ENCODE measurements at regions not wholly inside any gene's neighbourhood (a gene's known extent, or its start where the extent isn't known, plus 50 kb on each side); places are given as distances from the start of the nearest gene placed in this dataset.

DNA sequence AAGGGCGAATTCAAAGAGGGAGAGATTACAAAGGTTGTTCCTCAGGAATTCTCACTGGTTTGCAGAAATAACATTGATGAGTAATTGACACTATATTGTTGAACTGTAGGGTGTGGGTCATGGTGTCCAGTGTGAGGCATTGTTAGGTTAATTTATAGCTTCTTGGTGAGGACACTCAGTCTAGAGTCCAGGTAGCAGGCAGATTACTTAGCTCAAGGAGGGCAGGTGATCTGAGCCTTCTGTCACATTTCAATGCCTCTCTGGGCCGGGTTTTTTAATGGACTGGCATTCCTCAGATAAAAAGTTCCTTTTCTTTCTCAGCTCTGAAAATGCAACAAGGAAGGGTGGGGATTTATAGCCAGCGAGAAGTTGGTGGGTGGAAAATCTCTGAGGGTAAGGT lies 194.2 kb upstream of the PROK2 start:
- DNase-seq, result no peak
- ATAC-seq, result no peak
- intact Hi-C loops (cut with DNase I), result no loop called here

DNA sequence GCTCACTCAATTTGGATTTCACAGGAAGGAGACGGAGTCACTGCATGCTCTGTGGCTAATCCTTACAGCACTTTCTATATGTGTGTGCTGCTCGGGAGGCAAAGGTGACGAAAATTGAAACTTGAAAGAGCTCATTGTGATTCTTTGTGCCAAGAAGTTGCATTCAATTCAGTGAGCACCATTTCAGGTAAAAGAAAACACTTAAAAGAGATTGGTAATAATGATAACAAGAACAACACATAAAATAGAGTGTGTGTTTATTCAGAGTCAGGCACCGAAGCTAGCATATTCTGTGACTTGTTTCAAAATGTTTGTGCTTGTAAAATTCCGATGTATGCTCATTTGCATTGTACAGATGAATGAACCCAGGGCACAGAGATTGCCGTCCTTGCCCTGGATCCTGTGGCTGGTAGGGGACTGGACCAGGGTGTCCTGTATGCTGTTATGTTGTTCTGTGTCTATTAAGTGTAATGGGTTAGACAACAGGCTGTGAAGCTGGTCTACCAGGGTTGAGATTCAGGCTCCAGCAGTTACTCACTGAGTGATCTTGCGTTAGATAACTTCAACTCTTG lies 193.3 kb upstream of the PROK2 start:
- ATAC-seq, result no peak
- intact Hi-C loops (cut with DNase I), result no loop called here
- DNase-seq, result no peak

DNA sequence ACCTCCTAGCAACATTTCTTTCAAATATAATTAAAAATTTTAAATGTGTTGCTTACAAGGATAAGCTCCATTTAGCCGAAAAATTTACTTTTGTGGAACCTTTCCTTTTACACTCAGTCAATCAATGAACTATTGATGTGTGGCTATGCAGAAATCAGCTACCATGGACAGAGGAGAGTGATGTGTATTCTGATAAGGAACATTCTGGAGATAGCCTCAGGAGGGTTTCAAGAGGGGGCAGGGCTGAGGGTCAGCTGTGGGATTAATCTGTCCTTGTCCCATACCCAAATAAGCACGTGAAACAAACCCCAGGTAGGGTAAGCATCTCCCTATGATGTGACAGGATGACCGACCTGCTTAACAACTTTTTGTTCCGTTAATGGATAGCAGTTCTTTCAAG lies 192.6 kb upstream of the PROK2 start:
- DNase-seq (no peak), ATAC-seq (no peak)
- intact Hi-C loops (cut with DNase I), result no loop called here

DNA sequence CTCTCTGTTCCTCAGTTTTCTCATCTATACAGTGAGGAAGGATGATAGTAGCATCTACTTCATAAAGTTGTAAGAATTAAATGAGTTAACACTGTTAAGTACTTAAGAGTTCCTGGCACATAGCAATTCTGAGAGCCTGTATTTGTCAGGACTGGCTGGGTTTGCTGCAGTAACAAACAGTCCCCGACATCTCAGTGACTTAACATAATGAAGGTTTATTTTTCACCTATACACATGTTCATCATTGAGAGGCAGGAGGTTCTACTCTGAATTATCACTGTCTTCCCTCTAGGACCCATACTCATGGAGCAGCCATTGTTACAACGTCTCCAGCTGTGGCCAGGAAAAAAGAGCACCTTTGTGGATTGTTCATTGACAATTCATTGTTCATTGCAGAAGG lies 190.6 kb upstream of the PROK2 start:
- DNase-seq (no peak), ATAC-seq (no peak)
- intact Hi-C loops (cut with DNase I), result no loop called here

DNA sequence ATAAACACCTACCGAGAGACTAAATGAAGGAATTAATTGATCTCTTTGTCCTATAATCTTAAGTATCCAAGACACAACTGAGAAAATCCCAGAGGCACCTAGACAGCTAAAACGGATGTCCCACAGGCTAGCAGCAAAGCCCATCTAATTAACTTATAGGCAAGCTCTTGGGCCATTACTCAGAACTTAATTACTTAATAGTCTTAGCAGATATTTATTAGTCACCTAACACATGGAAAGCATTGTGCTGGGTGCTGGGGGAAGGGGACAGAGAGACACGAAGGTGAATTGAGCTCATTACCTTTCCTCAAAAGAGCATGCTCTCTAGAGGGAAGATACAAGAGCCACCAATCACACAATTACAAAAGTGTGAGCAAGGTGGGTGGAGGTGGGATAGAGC lies 189.8 kb upstream of the PROK2 start:
- ATAC-seq (no peak), DNase-seq (no peak)
- intact Hi-C loops (cut with DNase I), result no loop called here

DNA sequence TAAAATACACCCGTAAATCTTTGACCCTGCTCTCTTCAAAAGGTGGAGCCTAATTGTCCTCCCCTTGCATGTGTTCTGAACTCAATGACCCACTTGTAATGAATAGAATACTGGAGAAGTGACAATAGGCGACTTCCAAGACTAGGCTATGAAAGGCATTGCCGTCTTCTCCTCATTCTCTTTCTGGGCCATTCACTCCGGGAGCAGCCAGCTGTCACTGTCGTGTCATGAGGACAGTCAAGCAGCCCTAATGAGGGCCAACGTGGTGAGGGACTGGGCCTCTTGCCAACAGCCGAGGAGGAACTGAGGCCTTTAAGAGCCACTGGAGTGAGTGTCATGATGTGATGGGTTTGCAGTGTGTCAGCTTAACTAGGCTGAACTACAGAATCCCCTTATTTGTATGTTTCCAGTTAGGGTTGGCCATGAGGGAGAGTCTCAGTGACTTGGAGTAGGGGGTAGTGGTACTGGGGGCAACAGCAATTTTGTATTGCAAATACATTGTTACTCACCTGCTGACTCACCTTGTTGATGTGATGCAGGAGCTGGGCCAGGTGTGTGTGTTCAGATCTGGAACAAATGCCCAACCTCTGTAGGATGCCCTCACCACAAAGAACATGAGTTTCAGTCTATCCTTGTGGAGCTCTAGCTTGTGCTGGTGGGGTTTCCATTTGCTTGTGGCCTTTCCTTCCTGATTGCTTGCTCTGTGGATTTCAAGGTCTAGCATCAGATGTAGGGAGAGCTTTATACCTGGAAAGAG lies 188.5 kb upstream of the PROK2 start:
- ATAC-seq (peak; percentile 19 to 86), DNase-seq (peak; percentile 64)
- intact Hi-C loops (cut with DNase I), result no loop called here

DNA sequence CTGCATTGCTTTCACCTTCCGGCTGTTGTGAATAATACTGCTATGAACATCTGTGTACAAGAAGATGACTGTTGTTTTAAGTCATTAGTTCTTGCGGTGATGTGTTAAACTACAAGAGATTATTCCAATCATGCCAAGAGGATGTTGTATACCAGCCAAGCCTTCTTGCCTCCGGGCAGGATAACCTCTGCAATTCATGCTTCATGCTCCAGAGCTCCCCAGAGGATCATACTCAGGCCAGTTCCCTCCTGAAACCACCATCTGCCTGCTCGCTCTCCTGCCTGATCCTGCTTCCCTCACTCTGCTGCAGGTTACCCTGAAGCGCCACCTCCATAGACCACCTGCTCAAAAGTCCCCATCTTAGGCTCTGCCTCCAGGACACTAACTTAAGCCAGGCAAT lies 187.1 kb upstream of the PROK2 start:
- intact Hi-C loops (cut with DNase I), result no loop called here
- no peak for ATAC-seq
- DNase-seq, result no peak

DNA sequence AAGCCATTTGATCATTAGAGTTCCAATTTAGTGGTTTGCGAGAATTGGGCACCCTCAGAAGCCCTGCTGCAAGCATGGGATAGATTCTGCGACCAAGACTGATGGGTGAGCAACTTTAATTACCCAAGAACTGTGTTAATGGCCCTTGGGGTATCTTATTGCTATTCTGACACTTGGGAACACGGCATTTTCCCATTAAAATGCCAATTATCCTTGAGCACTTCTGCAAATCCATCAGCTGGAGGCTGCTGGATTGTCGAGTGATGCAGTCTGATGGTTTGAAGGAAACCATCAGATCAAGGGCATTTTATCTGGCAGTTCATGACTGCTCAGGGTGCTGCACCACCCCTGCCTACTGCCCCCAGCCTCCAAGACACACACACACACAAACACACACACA lies 183.6 kb upstream of the PROK2 start:
- ATAC-seq (no peak), DNase-seq (no peak)
- intact Hi-C loops (cut with DNase I), result no loop called here

DNA sequence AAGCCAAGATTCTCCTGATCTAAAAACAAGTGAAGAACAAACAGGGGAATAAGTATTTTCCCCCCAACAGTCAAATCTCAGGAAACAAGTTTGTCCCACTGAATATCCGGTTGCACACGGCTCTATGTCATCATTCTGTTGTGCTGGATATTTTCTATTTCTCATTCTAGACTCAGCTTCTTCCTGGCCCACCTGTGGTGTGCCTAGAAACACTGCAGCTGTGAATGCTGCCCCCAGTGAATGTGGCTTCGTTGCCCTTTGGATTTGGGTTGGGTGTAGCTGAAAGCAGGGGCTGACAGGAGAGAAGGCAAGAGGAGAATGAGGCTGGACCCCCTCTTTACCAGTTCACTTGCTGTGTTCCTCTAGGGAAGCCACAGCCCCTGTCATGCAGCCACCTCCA lies 181.2 kb upstream of the PROK2 start:
- no peak for DNase-seq
- intact Hi-C loops (cut with DNase I), result no loop called here

DNA sequence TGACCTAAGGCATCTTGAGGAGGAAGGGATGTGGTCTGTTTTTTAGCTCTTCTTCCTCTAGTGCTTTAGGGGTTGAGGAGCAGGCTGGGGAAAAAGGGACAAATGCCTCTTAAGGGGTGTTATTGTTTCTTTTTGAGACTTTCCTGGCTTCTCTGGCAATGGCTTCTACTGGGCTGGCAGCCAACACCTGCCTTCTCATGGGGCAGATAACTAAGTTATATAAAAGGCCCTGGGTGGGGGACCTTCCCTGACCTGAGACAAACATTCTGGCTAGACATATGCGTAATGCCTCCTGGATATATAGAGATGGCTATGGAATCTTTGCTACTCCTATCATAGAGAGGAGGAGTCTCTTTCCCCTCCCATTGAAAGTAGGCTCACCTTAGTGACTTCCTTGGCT lies 179.2 kb upstream of the PROK2 start:
- intact Hi-C loops (cut with DNase I), result no loop called here
- ATAC-seq (no peak), DNase-seq (no peak)

More for the DNA sequence above, 181.2 kb upstream of the PROK2 start:
- no peak for ATAC-seq

DNA sequence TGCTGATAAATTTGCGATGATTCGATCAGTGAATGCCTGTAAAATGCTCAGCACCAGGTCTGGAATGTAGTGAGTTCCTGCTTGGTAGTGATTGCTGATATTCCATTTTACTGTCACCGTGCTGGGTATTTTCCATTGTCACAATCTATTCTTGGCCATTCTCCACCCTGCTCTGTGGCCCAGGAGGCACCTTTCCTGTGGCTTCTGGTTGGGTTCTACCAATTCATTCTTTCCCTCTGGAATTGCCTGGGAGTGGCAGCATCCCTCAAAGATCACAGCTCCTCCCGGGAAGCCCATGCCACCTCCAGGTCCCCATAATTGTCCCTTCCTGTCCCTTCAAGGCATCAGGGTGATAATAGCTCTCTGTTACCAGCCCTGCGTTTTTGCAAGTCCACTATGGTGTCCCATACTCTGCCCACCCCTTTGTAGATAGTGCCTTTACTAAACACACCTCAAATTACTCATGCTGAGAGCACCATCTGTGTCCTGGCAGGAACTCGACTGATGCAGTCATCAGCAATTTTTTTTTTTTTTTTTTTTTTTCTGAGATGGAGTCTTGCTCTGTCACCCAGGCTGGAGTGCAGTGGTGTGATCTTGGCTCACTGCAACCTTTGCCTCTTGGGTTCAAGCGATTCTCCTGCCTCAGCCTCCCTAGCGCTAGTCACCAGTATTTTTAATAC lies 177.8 kb upstream of the PROK2 start:
- ATAC-seq (no peak), DNase-seq (no peak)
- intact Hi-C loops (cut with DNase I), result no loop called here

DNA sequence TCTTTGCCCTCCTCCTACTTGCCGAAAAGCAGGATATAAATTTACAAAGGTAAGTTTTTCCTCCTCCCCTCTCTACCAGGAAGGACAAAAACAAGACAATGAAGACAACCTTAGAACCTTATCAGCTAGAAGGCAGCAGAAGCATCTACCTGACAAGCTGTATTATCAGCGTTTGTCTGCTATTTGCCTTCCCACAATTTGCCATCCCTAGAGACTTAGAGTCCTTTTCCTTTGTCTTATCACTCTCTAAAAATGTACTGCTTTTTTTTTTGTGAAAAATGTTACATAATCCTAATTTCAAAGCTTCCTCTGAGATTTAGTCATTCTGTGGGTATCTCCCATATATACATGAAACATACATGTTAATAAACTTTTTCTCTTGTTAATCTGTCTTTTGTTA lies 176.9 kb upstream of the PROK2 start:
- intact Hi-C loops (cut with DNase I), result no loop called here
- no peak for DNase-seq
- no peak for ATAC-seq

DNA sequence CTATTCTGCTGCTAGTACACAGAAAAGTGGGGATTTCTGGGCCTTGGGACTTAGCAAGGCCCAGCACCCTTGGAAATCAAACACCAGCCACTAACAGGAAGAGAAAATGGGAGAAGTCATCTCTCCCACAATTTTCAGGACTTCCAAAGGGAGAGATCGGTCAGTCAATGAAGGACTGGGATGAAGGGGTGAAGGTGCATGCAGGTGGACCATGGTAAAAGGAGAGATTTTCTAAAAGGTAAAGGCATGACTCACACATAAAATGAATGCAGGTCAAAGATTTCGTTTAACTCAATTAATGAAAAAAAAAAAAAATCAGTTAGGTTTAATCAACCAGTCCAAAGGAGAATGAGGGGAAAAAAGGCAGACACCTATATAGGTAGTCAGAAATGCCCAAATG lies 176.4 kb upstream of the PROK2 start:
- intact Hi-C loops (cut with DNase I), result no loop called here
- no peak for DNase-seq

DNA sequence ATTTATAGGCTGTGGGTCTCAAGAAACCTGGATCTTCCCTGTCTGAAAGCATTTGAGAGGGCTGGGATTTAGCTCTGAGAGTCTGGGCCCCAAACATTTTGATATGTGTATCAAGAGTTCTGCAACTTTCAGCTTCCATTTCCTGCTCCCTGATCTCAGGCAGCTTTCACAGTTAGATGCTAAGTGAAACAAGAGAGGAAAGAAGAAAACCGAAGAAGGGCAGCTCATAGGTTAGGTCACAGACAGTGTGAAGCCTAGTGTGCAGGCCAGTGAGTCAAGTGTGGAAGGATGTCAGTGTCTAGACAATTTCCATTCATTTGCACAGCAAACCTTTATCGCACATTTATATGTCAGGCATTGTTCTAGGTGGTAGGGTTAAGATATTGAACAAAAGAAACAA lies 173.6 kb upstream of the PROK2 start:
- no peak for ATAC-seq
- intact Hi-C loops (cut with DNase I), result loop anchor here (5.0 to 10.0 kb wide), 3 partner anchors 286 to 864 kb away; no protein-coding TSS in a partner anchor
- DNase-seq, result no peak

More for the DNA sequence above, 176.4 kb upstream of the PROK2 start:
- ATAC-seq, result no peak

DNA sequence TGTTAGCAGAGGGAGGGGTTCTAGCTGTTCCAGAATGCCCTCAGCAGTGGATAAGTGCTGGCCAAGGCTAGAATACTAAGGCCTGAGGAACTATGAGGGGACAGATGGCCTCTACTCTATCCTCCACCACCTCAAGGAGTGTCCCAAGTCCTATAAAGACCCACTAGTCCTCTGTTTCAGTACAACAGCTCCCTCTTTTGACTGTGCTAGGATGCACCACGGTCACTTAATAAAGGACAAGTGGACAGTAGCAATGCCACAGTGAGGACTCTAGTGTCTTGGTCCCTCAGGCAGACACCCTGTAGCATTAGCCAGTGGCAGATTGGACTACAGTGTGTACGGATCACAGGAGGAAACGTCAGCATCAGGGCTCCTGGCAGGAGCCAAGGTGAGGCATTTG lies 171.8 kb upstream of the PROK2 start:
- no peak for ATAC-seq
- no peak for DNase-seq
- intact Hi-C loops (cut with DNase I), result loop anchor here (5.0 to 10.0 kb wide), 3 partner anchors 288 to 866 kb away; no protein-coding TSS in a partner anchor

DNA sequence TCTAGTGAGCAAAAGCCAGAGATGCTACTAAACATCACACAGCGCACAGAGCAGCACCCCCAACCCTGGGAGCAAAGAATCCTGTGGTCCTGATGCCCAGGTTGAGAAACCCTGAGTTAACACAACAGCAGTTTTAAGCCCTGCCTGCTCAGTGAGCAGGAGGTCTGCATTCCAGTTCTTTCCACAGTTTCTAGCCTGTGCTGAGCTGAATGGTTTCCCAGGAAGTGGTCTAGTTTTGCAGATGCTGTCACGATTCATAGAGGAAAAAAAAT lies 171.1 kb upstream of the PROK2 start:
- ATAC-seq (no peak), DNase-seq (no peak)
- intact Hi-C loops (cut with DNase I), result loop anchor here (5.0 to 10.0 kb wide), 3 partner anchors 289 to 866 kb away; no protein-coding TSS in a partner anchor

DNA sequence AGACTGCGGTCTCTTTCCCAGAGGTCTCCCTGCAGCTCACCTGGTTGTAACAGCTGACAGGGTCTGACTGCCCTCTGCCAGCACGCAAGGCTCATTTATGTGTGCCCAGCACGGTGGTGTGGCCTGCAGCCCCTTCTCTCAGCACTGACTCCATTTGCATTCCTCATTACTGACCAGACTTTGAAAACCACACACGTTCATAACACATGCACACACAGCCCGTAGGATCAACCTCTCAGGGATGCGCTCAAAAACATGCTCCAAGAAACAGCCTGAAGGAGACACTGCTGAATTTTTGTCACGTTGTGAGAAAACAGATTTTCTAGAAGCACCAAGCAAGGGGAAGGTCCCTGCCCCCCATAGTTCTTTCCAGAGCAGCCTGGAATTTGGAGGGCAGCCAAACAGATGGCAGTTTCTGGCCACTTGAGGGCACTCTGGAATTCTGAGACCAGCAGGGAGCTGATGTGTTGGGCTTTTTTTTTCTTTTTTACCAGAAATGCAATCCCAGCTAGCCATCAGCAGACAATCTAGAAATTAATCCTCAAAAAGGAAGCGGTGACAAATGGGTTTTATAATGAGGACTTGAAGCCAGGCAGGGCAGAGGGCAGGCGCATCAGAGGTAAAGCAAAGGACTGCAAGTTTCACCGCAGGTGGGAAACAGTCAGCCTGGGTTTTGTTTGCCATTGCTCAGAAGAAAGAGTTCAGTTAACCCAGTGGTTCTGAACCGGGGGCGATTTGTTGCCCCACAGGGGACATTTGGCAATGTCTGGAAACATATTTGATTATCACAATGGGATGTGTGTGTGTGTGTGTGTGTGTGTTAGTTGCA lies 170.5 kb upstream of the PROK2 start:
- DNase-seq (peak; percentile 76), ATAC-seq (peak; percentile 79 to 81)
- intact Hi-C loops (cut with DNase I), result loop anchor here (5.0 to 10.0 kb wide), 3 partner anchors 289 to 867 kb away; no protein-coding TSS in a partner anchor

DNA sequence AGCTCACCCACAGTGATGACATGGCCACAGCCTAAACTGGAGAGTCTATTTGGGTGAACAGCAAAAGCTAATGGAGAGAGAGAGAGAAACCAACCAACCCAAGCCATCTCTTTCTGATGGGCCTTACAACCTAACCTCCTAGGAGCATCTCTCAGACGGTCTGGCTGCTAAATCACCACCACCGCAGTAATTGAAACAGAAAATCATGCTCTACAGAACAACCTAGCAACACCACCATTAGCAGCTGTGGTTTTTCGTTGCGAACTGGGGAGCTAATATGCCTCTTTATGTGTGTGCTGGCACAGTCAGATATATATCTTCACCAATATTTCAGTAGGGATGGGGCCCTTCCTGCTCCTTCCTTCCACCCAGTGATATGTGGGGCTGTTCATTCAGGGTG lies 166.9 kb upstream of the PROK2 start:
- intact Hi-C loops (cut with DNase I), result loop anchor here (10.0 kb wide), 2 partner anchors 293 to 313 kb away; no protein-coding TSS in a partner anchor
- ATAC-seq, result no peak
- no peak for DNase-seq

DNA sequence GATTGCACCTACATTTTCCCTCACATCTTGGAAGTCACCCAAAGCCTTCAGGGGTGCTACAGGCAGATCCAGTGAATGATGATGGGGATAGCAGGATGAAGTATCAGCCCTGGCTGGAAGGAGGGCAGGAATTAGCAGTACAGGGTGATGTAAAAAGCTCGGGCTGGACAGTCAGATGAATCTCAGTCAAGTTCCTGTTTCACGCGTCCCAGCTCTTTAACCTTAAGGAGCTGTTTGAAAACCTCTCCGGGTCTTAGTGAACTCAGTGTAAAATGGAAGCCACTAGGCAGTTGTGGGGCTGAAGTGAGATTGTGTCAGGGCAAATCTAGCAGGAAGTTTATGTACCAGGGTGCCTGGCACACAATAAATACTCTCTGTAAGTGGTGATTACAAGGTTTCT lies 166.4 kb upstream of the PROK2 start:
- ATAC-seq, result no peak
- intact Hi-C loops (cut with DNase I), result loop anchor here (10.0 kb wide), 2 partner anchors 293 to 313 kb away; no protein-coding TSS in a partner anchor
- DNase-seq, result no peak

DNA sequence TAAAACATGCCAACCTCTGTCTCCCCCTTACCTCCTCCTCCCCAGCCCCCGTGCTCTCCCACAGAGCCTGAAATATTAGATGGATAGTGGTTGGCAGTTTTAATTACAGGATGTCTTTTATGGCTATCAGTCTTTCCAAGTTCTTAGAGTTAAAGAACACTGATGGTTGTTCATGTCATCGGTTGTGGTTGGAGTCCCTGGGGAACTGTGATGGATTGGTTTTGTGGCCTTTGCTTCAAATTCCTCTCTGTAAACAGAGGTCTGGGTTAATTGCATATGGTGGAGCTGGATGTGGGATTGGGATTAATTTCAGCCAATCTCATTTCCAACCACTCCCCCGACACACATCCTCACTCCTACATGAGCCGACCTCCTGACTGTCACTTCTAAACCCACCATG lies 164.5 kb upstream of the PROK2 start:
- intact Hi-C loops (cut with DNase I), result no loop called here
- no peak for DNase-seq
- no peak for ATAC-seq

Data from left cardiac atrium (tissue), 4 donors.